ENCODE measurements at regions not wholly inside any gene's neighbourhood (a gene's known extent, or its start where the extent isn't known, plus 50 kb on each side); places are given as distances from the start of the nearest gene placed in this dataset.

DNA sequence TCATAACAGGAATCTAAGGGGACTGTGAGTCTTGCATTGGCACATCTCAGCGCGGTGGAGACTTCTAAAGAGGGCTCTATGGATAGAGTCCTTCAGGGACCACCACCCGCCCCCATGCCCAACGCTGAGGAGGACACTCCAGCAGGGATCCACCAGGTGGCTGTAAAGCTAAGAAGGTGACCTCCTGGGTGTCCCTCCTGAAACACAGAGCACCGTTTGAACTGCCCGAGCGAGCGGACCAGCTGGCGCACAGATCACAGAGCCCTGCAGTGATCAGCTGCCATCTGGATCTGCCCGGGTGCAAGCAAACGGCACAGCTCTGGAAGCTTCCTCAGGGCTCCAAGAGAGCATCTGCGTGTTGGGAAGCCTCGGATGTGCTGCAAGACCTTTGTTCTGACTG, 51.3 kb upstream of the LYST start:
- TF ChIP-seq, protein P1, sequence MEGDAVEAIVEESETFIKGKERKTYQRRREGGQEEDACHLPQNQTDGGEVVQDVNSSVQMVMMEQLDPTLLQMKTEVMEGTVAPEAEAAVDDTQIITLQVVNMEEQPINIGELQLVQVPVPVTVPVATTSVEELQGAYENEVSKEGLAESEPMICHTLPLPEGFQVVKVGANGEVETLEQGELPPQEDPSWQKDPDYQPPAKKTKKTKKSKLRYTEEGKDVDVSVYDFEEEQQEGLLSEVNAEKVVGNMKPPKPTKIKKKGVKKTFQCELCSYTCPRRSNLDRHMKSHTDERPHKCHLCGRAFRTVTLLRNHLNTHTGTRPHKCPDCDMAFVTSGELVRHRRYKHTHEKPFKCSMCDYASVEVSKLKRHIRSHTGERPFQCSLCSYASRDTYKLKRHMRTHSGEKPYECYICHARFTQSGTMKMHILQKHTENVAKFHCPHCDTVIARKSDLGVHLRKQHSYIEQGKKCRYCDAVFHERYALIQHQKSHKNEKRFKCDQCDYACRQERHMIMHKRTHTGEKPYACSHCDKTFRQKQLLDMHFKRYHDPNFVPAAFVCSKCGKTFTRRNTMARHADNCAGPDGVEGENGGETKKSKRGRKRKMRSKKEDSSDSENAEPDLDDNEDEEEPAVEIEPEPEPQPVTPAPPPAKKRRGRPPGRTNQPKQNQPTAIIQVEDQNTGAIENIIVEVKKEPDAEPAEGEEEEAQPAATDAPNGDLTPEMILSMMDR (IDR thresholded peaks at IDR 0.05): no peak
- TF ChIP-seq POLR2A (IDR thresholded peaks at IDR 0.05) (no peak), EP300 (IDR thresholded peaks at IDR 0.05) (no peak), POLR2AphosphoS5 (IDR thresholded peaks at IDR 0.05) (no peak)

Data from suprapubic skin (tissue), 4 donors.